ENCODE measurements at regions not wholly inside any gene's neighbourhood (a gene's known extent, or its start where the extent isn't known, plus 50 kb on each side); places are given as distances from the start of the nearest gene placed in this dataset.
A peak's percentile ranks its signal among the peaks of the same experiment; 100 is the strongest.

GRCh38 chr9:33684831-33685230 lies 110.5 kb upstream of the PRSS3 start:
- Histone ChIP-seq H3K27ac (no peak overlapping the region), H3K4me3 (ENCODE audit: low read depth, low read length) (no peak overlapping the region), H3K27me3 (replicated peaks) (peaks cover 4% of the 10 kb centered on the region), H3K36me3 (replicated peaks) (no peaks in the 10 kb centered on the region)
- in situ Hi-C loops (cut with HindIII; ENCODE audit: low pct_ligation_motif_present, low sequenced_read_pairs): no loop called here
- TF ChIP-seq CTCF (IDR thresholded peaks at IDR 0.05; ENCODE audit: low read depth, low read length, missing control alignments): no peak
- no peak for DNase-seq

- in situ Hi-C loops (cut with HindIII; ENCODE audit: low pct_ligation_motif_present, low sequenced_read_pairs): no loop called here
- Histone ChIP-seq H3K36me3 (replicated peaks) (no peaks in the 10 kb centered on the region), H3K4me3 (ENCODE audit: low read depth, low read length) (no peak overlapping the region), H3K27ac (no peak overlapping the region), H3K27me3 (replicated peaks) (peaks cover 4% of the 10 kb centered on the region)
- no peak for TF ChIP-seq CTCF (IDR thresholded peaks at IDR 0.05; ENCODE audit: low read depth, low read length, missing control alignments)
- no peak for DNase-seq
Measured at GRCh38 chr9:33686942-33687341, 108.4 kb upstream of the PRSS3 start.

- DNase-seq: peak; percentile 3
- Histone ChIP-seq H3K27me3 (replicated peaks) (peaks cover 4% of the 10 kb centered on the region), H3K36me3 (replicated peaks) (no peaks in the 10 kb centered on the region), H3K4me3 (ENCODE audit: low read depth, low read length) (no peak overlapping the region), H3K27ac (no peak overlapping the region)
- TF ChIP-seq CTCF (IDR thresholded peaks at IDR 0.05; ENCODE audit: low read depth, low read length, missing control alignments): no peak
- in situ Hi-C loops (cut with HindIII; ENCODE audit: low pct_ligation_motif_present, low sequenced_read_pairs): no loop called here
Measured at GRCh38 chr9:33687779-33688178, 107.6 kb upstream of the PRSS3 start.

GRCh38 chr9:33690143-33690933 lies 105.0 kb upstream of the PRSS3 start:
- Histone ChIP-seq H3K27me3 (replicated peaks) (peaks cover 4% of the 10 kb centered on the region), H3K36me3 (replicated peaks) (no peaks in the 10 kb centered on the region), H3K4me3 (ENCODE audit: low read depth, low read length) (no peak overlapping the region), H3K27ac (no peak overlapping the region)
- no peak for DNase-seq
- no peak for TF ChIP-seq CTCF (IDR thresholded peaks at IDR 0.05; ENCODE audit: low read depth, low read length, missing control alignments)
- in situ Hi-C loops (cut with HindIII; ENCODE audit: low pct_ligation_motif_present, low sequenced_read_pairs): no loop called here

- no peak overlapping the region for H3K27ac ChIP-seq
- in situ Hi-C loops (cut with HindIII; ENCODE audit: low pct_ligation_motif_present, low sequenced_read_pairs): no loop called here
- no peak overlapping the region for H3K4me3 ChIP-seq (ENCODE audit: low read depth, low read length)
- DNase-seq: no peak
- no peak for TF ChIP-seq CTCF (IDR thresholded peaks at IDR 0.05; ENCODE audit: low read depth, low read length, missing control alignments)
- H3K27me3 ChIP-seq (replicated peaks): no peaks in the 10 kb centered on the region
- H3K36me3 ChIP-seq (replicated peaks): no peaks in the 10 kb centered on the region
Measured at GRCh38 chr9:33695299-33695698, 100.1 kb upstream of the PRSS3 start.

GRCh38 chr9:33695856-33696255 lies 99.5 kb upstream of the PRSS3 start:
- no peak overlapping the region for H3K27ac ChIP-seq
- H3K36me3 ChIP-seq (replicated peaks): no peaks in the 10 kb centered on the region
- no peak overlapping the region for H3K4me3 ChIP-seq (ENCODE audit: low read depth, low read length)
- DNase-seq: no peak
- no peaks in the 10 kb centered on the region for H3K27me3 ChIP-seq (replicated peaks)
- TF ChIP-seq CTCF (IDR thresholded peaks at IDR 0.05; ENCODE audit: low read depth, low read length, missing control alignments): no peak
- in situ Hi-C loops (cut with HindIII; ENCODE audit: low pct_ligation_motif_present, low sequenced_read_pairs): no loop called here

All from brain microvascular endothelial cell (primary cell).